ENCODE measurements at regions not wholly inside any gene's neighbourhood (a gene's known extent, or its start where the extent isn't known, plus 50 kb on each side); places are given as distances from the start of the nearest gene placed in this dataset.
A peak's percentile ranks its signal among the peaks of the same experiment; 100 is the strongest.

GRCh38 chr6:43845646-43846045 is 75.6 kb downstream of the VEGFA start:
- Histone ChIP-seq H3K27ac (ENCODE audit: low read depth, low read length) (no peak overlapping the region), H3K4me3 (ENCODE audit: low read depth in 1 of 2, low read length in 2 of 2) (no peak overlapping the region), H3K4me1 (ENCODE audit: control insufficient read depth in 1 of 2, insufficient read depth in 2 of 2, low read length in 2 of 2) (peaks cover 3 to 22% of the 10 kb centered on the region in 2 donors), H3K9me3 (ENCODE audit: control insufficient read depth in 1 of 2, low read length in 2 of 2) (no peaks in the 10 kb centered on the region), H3K36me3 (ENCODE audit: control insufficient read depth in 1 of 2, insufficient read depth in 2 of 2, low read length in 2 of 2) (no peaks in the 10 kb centered on the region), H3K27me3 (ENCODE audit: control insufficient read depth in 1 of 2, insufficient read depth in 2 of 2, low read length in 2 of 2) (no peaks in the 10 kb centered on the region), H3K9ac (ENCODE audit: low read depth in 1 of 2, low read length in 2 of 2) (no peak overlapping the region)

GRCh38 chr6:43843669-43844171 is 73.7 kb downstream of the VEGFA start:
- peaks cover 9 to 27% of the 10 kb centered on the region in 2 donors for H3K4me1 ChIP-seq (ENCODE audit: control insufficient read depth in 1 of 2, insufficient read depth in 2 of 2, low read length in 2 of 2)
- H3K9me3 ChIP-seq (ENCODE audit: control insufficient read depth in 1 of 2, low read length in 2 of 2), result no peaks in the 10 kb centered on the region
- H3K4me3 ChIP-seq (ENCODE audit: low read depth in 1 of 2, low read length in 2 of 2), result no peak overlapping the region
- no peaks in the 10 kb centered on the region for H3K36me3 ChIP-seq (ENCODE audit: control insufficient read depth in 1 of 2, insufficient read depth in 2 of 2, low read length in 2 of 2)
- no peak overlapping the region for H3K27ac ChIP-seq (ENCODE audit: low read depth, low read length)
- H3K9ac ChIP-seq (ENCODE audit: low read depth in 1 of 2, low read length in 2 of 2), result no peak overlapping the region
- H3K27me3 ChIP-seq (ENCODE audit: control insufficient read depth in 1 of 2, insufficient read depth in 2 of 2, low read length in 2 of 2), result no peaks in the 10 kb centered on the region

- Histone ChIP-seq H3K4me3 (ENCODE audit: low read depth in 1 of 2, low read length in 2 of 2) (no peak overlapping the region), H3K27me3 (ENCODE audit: control insufficient read depth in 1 of 2, insufficient read depth in 2 of 2, low read length in 2 of 2) (no peaks in the 10 kb centered on the region), H3K4me1 (ENCODE audit: control insufficient read depth in 1 of 2, insufficient read depth in 2 of 2, low read length in 2 of 2) (peaks cover 14 to 32% of the 10 kb centered on the region in 2 donors), H3K27ac (ENCODE audit: low read depth, low read length) (no peak overlapping the region), H3K36me3 (ENCODE audit: control insufficient read depth in 1 of 2, insufficient read depth in 2 of 2, low read length in 2 of 2) (no peaks in the 10 kb centered on the region), H3K9ac (ENCODE audit: low read depth in 1 of 2, low read length in 2 of 2) (no peak overlapping the region), H3K9me3 (ENCODE audit: control insufficient read depth in 1 of 2, low read length in 2 of 2) (no peaks in the 10 kb centered on the region)
Measured at GRCh38 chr6:43843097-43843645, 73.2 kb downstream of the VEGFA start.

GRCh38 chr6:43842231-43842794 is 72.3 kb downstream of the VEGFA start:
- H3K27ac ChIP-seq (ENCODE audit: low read depth, low read length), result no peak overlapping the region
- H3K9me3 ChIP-seq (ENCODE audit: control insufficient read depth in 1 of 2, low read length in 2 of 2), result no peaks in the 10 kb centered on the region
- H3K27me3 ChIP-seq (ENCODE audit: control insufficient read depth in 1 of 2, insufficient read depth in 2 of 2, low read length in 2 of 2), result no peaks in the 10 kb centered on the region
- no peak overlapping the region for H3K9ac ChIP-seq (ENCODE audit: low read depth in 1 of 2, low read length in 2 of 2)
- H3K4me1 ChIP-seq (ENCODE audit: control insufficient read depth in 1 of 2, insufficient read depth in 2 of 2, low read length in 2 of 2), result peaks cover 18 to 37% of the 10 kb centered on the region in 2 donors
- H3K36me3 ChIP-seq (ENCODE audit: control insufficient read depth in 1 of 2, insufficient read depth in 2 of 2, low read length in 2 of 2), result no peaks in the 10 kb centered on the region
- H3K4me3 ChIP-seq (ENCODE audit: low read depth in 1 of 2, low read length in 2 of 2), result no peak overlapping the region

GRCh38 chr6:43840490-43841218 is 70.6 kb downstream of the VEGFA start:
- H3K9ac ChIP-seq (ENCODE audit: low read depth in 1 of 2, low read length in 2 of 2), result no peak overlapping the region
- no peaks in the 10 kb centered on the region for H3K36me3 ChIP-seq (ENCODE audit: control insufficient read depth in 1 of 2, insufficient read depth in 2 of 2, low read length in 2 of 2)
- H3K4me1 ChIP-seq (ENCODE audit: control insufficient read depth in 1 of 2, insufficient read depth in 2 of 2, low read length in 2 of 2), result peaks cover 29 to 53% of the 10 kb centered on the region in 2 donors
- H3K27me3 ChIP-seq (ENCODE audit: control insufficient read depth in 1 of 2, insufficient read depth in 2 of 2, low read length in 2 of 2), result no peaks in the 10 kb centered on the region
- H3K9me3 ChIP-seq (ENCODE audit: control insufficient read depth in 1 of 2, low read length in 2 of 2), result no peaks in the 10 kb centered on the region
- no peak overlapping the region for H3K4me3 ChIP-seq (ENCODE audit: low read depth in 1 of 2, low read length in 2 of 2)
- no peak overlapping the region for H3K27ac ChIP-seq (ENCODE audit: low read depth, low read length)

GRCh38 chr6:43838276-43839036 is 68.4 kb downstream of the VEGFA start:
- Histone ChIP-seq H3K27me3 (ENCODE audit: control insufficient read depth in 1 of 2, insufficient read depth in 2 of 2, low read length in 2 of 2) (no peaks in the 10 kb centered on the region), H3K4me3 (ENCODE audit: low read depth in 1 of 2, low read length in 2 of 2) (no peak overlapping the region), H3K9me3 (ENCODE audit: control insufficient read depth in 1 of 2, low read length in 2 of 2) (no peaks in the 10 kb centered on the region), H3K36me3 (ENCODE audit: control insufficient read depth in 1 of 2, insufficient read depth in 2 of 2, low read length in 2 of 2) (no peaks in the 10 kb centered on the region), H3K9ac (ENCODE audit: low read depth in 1 of 2, low read length in 2 of 2) (no peak overlapping the region), H3K4me1 (ENCODE audit: control insufficient read depth in 1 of 2, insufficient read depth in 2 of 2, low read length in 2 of 2) (peaks cover 36 to 74% of the 10 kb centered on the region in 2 donors), H3K27ac (ENCODE audit: low read depth, low read length) (no peak overlapping the region)

GRCh38 chr6:43837507-43837906 is 67.5 kb downstream of the VEGFA start:
- H3K4me3 ChIP-seq (ENCODE audit: low read depth in 1 of 2, low read length in 2 of 2), result no peak overlapping the region

GRCh38 chr6:43836507-43837240 is 66.7 kb downstream of the VEGFA start:
- Histone ChIP-seq H3K9me3 (ENCODE audit: control insufficient read depth in 1 of 2, low read length in 2 of 2) (no peaks in the 10 kb centered on the region), H3K36me3 (ENCODE audit: control insufficient read depth in 1 of 2, insufficient read depth in 2 of 2, low read length in 2 of 2) (no peaks in the 10 kb centered on the region), H3K4me1 (ENCODE audit: control insufficient read depth in 1 of 2, insufficient read depth in 2 of 2, low read length in 2 of 2) (peaks cover 40 to 77% of the 10 kb centered on the region in 2 donors), H3K27ac (ENCODE audit: low read depth, low read length) (no peak overlapping the region), H3K9ac (ENCODE audit: low read depth in 1 of 2, low read length in 2 of 2) (peak overlapping the region in 1 of 2 donors; percentile 33), H3K4me3 (ENCODE audit: low read depth in 1 of 2, low read length in 2 of 2) (no peak overlapping the region), H3K27me3 (ENCODE audit: control insufficient read depth in 1 of 2, insufficient read depth in 2 of 2, low read length in 2 of 2) (no peaks in the 10 kb centered on the region)

More at GRCh38 chr6:43837507-43837906, 67.5 kb downstream of the VEGFA start:
- Histone ChIP-seq H3K9ac (ENCODE audit: low read depth in 1 of 2, low read length in 2 of 2) (no peak overlapping the region), H3K27ac (ENCODE audit: low read depth, low read length) (no peak overlapping the region), H3K36me3 (ENCODE audit: control insufficient read depth in 1 of 2, insufficient read depth in 2 of 2, low read length in 2 of 2) (no peaks in the 10 kb centered on the region), H3K27me3 (ENCODE audit: control insufficient read depth in 1 of 2, insufficient read depth in 2 of 2, low read length in 2 of 2) (no peaks in the 10 kb centered on the region), H3K4me1 (ENCODE audit: control insufficient read depth in 1 of 2, insufficient read depth in 2 of 2, low read length in 2 of 2) (peaks cover 40 to 74% of the 10 kb centered on the region in 2 donors), H3K9me3 (ENCODE audit: control insufficient read depth in 1 of 2, low read length in 2 of 2) (no peaks in the 10 kb centered on the region)

All from duodenal mucosa (tissue), 2 donors.